Gastrocnemius medialis (tissue), 4 donors: ENCODE measurements at regions not wholly inside any gene's neighbourhood (a gene's known extent, or its start where the extent isn't known, plus 50 kb on each side); places are given as distances from the start of the nearest gene placed in this dataset.

ENCODE experiments used
- CTCF ChIP-seq, 5 experiments: fragments of 450-650 bp in 3 of 5; fragments of 200-600 bp in 2 of 5; sonication (generic) in 2 of 5; IDR thresholded peaks in 4 of 5; conservative IDR thresholded peaks in 1 of 5; 1 replicate in 4 of 5; 2 replicates in 1 of 5; pipeline ENCODE4 v1.5.1; 2016 to 2019; ENCODE audit warnings: antibody characterized with exemption in 5 of 5, mild to moderate bottlenecking in 3 of 5, moderate library complexity in 3 of 5
- POLR2A ChIP-seq, 2 donors: fragments of 450-650 bp; IDR thresholded peaks; one replicate each; pipeline ENCODE4 v1.6.1; 2017; ENCODE audit warnings: antibody characterized with exemption in 2 of 2, mild to moderate bottlenecking in 2 of 2, moderate library complexity in 2 of 2

DNA sequence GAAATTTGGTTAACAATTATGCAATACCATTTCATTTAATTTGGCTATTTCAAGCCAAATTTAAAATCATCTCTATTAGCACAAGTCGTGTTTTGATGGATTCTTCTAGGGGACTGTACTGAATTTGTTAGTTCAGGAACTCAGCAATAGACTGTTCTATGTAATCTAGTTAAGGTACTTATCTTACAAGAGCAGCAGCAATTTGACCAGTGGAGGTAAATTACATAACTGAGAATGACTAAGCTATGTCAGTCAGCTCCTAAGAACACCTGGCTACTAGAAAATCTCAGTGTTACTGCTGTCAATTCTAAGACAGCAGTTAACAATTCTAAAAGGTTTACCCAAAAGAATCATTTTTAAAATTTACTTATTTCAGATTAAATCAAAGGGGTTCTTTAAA lies 513.9 kb upstream of the ZWINT start:
- TF ChIP-seq CTCF (IDR thresholded peaks at IDR 0.05 in 4 of 5, conservative IDR thresholded peaks at IDR 0.05 in 1 of 5) (no peak), POLR2A (IDR thresholded peaks at IDR 0.05) (no peak)
